GM06990 (cell line): ENCODE measurements at regions not wholly inside any gene's neighbourhood (a gene's known extent, or its start where the extent isn't known, plus 50 kb on each side); places are given as distances from the start of the nearest gene placed in this dataset.

ENCODE experiments used
- DNase-seq: peaks from one replicate; pipeline ENCODE4 v3.0.0-alpha.2; 2011; ENCODE audit not compliant: insufficient read length; ENCODE audit errors: extremely low read depth
- H3K27me3 ChIP-seq: replicated peaks from 2 replicates; pipeline ENCODE4 v1.6.0; 2011; ENCODE audit warnings: low read length; ENCODE audit not compliant: control insufficient read depth, insufficient read depth
- H3K36me3 ChIP-seq: 2 replicates; pipeline ENCODE4 v1.5.1; 2011; ENCODE audit warnings: low read length; ENCODE audit not compliant: control insufficient read depth, insufficient read depth
- H3K4me3 ChIP-seq: replicated peaks from 2 replicates; pipeline ENCODE4 v1.5.1; 2011; ENCODE audit warnings: low read depth, mild to moderate bottlenecking, control low read depth, low read length
- TF ChIP-seq, protein P1 (sequence below): IDR thresholded peaks from 2 replicates; pipeline ENCODE4 v1.5.1; 2011; ENCODE audit warnings: low read length, control low read depth, mild to moderate bottlenecking, inconsistent platforms; ENCODE audit not compliant: insufficient read depth, poor library complexity, severe bottlenecking

DNA sequence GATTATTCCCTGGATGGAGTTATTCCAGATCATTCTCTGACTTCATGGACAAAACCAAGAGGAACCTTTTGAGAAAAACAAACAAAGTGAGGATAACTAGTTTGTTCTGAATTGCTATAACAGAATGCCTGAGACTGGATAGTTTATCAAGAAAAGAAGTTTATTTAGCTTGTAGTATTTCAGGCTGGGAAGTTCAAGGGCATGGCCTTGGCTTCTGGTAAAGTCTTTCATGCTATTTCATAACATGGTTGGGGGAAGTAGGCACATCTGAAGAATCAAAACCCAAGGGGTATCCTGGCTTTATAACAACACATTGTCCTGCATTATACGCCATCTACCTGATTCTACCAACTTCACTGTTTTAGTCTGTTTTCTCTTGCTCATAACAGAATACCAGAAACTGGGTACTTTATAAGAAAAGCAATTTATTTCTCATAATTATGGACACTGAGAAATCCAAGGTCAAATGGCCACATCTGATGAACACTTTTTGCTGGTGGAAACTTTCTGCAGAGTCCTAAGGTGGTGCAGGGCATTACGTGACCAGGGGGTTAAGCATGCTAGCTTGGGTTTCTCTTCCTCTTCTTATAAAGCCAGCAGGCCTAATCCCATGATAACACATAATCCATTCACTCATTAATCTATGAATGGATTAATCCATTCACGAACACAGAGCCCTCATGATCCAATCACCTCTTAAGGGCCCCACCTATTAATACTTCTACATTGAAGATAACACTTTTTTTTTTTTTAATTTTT, 186.1 kb upstream of the PRSS16 start:
- TF ChIP-seq, protein P1, sequence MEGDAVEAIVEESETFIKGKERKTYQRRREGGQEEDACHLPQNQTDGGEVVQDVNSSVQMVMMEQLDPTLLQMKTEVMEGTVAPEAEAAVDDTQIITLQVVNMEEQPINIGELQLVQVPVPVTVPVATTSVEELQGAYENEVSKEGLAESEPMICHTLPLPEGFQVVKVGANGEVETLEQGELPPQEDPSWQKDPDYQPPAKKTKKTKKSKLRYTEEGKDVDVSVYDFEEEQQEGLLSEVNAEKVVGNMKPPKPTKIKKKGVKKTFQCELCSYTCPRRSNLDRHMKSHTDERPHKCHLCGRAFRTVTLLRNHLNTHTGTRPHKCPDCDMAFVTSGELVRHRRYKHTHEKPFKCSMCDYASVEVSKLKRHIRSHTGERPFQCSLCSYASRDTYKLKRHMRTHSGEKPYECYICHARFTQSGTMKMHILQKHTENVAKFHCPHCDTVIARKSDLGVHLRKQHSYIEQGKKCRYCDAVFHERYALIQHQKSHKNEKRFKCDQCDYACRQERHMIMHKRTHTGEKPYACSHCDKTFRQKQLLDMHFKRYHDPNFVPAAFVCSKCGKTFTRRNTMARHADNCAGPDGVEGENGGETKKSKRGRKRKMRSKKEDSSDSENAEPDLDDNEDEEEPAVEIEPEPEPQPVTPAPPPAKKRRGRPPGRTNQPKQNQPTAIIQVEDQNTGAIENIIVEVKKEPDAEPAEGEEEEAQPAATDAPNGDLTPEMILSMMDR: no peak
- Histone ChIP-seq H3K27me3 (no peaks in the 10 kb centered on the region), H3K4me3 (no peak overlapping the region), H3K36me3 (no peaks in the 10 kb centered on the region)
- DNase-seq: no peak

- H3K4me3 ChIP-seq: no peak overlapping the region
- DNase-seq: no peak
- TF ChIP-seq, protein P1: no peak
- no peaks in the 10 kb centered on the region for H3K36me3 ChIP-seq
- no peaks in the 10 kb centered on the region for H3K27me3 ChIP-seq
Observed at GRCh38 chr6:27062755-27063154, 184.7 kb upstream of the PRSS16 start.

DNA sequence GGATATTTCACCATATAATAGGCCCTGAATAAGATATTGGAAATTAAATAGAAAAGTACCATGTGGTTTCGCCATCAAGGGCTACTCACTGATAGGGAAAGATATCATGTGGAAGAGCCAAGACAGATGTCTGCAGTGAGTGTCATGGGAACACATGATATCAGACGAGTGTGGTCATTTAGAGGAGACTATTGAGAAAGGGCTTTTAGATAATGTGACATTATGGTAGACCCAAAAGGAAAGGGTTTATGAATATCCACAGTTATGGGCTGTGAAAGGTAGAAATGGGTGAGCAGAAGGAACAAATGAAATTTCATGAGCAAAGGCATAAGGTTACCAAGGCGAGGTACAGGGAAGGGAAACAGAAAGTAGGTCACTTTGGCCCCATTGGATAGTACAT, 182.3 kb upstream of the PRSS16 start:
- H3K4me3 ChIP-seq: no peak overlapping the region
- H3K36me3 ChIP-seq: no peaks in the 10 kb centered on the region
- TF ChIP-seq, protein P1: no peak
- no peaks in the 10 kb centered on the region for H3K27me3 ChIP-seq
- DNase-seq: no peak

DNA sequence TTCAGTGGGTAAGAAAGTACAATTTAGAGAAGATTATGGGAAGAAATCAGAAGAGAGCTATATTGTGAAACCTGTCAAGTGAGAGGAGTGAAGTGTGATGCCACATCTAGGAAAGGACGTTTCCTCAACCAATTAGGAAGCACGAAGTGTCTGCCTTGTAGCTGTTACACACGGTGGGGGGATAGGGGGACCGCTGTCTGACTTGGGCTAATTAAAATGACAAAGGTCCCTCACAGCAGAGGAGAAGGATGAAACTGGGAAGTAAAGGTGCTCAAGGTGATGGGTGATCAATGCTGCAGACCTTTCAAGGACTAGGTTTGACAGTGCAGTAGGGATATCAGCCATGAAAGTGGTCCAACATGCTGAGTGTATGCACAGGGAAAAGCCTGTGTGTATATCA, 181.1 kb upstream of the PRSS16 start:
- Histone ChIP-seq H3K4me3 (no peak overlapping the region), H3K27me3 (no peaks in the 10 kb centered on the region), H3K36me3 (no peaks in the 10 kb centered on the region)
- DNase-seq: no peak
- TF ChIP-seq, protein P1: no peak

- TF ChIP-seq, protein P1: no peak
- no peaks in the 10 kb centered on the region for H3K27me3 ChIP-seq
- no peaks in the 10 kb centered on the region for H3K36me3 ChIP-seq
- H3K4me3 ChIP-seq: no peak overlapping the region
- DNase-seq: no peak
Observed at GRCh38 chr6:27066802-27067201, 180.7 kb upstream of the PRSS16 start.

DNA sequence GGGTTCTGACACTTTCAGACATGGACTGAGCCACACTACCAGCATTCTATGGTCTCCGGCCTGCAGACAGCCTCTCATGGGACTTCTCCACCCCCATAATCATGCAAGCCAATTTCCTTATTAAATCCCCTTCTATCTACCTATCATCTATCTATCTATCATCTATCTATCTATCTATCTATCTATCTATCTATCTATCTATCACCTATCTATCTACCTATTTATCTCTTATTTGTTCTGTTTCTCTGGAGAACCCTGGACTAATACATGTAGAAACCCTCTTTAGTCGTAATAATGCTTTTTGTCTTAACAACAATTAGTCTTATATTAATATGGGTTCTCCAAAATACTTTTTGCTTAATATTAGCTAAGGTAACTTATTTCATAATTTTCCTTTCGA, 174.1 kb upstream of the PRSS16 start:
- H3K36me3 ChIP-seq: no peaks in the 10 kb centered on the region
- H3K27me3 ChIP-seq: no peaks in the 10 kb centered on the region
- TF ChIP-seq, protein P1: no peak
- DNase-seq: no peak
- H3K4me3 ChIP-seq: no peak overlapping the region
